ENCODE measurements at regions not wholly inside any gene's neighbourhood (a gene's known extent, or its start where the extent isn't known, plus 50 kb on each side); places are given as distances from the start of the nearest gene placed in this dataset.

DNA sequence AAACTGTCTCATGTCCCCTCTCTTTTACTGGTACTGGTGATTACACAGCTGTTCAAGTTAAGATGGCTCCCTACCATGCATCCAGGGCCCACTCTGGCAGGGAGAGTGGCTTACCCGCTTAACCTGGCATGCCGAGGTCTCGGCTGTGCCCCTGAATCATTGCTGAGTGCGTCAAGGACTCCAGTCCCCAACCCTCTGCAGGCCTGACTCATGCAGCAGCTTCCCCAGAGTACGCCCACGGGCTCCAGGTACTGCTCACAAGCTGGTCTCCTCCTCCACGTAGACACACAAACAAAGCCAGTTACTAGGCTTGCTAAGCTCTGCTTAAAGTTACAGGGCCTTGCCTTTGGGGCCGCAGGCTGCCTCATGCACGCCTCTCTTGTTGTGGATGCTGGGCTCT lies 447.4 kb downstream of the COG6 start:
- no peak for TF ChIP-seq POLR2A (IDR thresholded peaks at IDR 0.05)
- TF ChIP-seq, protein P1, sequence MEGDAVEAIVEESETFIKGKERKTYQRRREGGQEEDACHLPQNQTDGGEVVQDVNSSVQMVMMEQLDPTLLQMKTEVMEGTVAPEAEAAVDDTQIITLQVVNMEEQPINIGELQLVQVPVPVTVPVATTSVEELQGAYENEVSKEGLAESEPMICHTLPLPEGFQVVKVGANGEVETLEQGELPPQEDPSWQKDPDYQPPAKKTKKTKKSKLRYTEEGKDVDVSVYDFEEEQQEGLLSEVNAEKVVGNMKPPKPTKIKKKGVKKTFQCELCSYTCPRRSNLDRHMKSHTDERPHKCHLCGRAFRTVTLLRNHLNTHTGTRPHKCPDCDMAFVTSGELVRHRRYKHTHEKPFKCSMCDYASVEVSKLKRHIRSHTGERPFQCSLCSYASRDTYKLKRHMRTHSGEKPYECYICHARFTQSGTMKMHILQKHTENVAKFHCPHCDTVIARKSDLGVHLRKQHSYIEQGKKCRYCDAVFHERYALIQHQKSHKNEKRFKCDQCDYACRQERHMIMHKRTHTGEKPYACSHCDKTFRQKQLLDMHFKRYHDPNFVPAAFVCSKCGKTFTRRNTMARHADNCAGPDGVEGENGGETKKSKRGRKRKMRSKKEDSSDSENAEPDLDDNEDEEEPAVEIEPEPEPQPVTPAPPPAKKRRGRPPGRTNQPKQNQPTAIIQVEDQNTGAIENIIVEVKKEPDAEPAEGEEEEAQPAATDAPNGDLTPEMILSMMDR (IDR thresholded peaks at IDR 0.05): no peak
